NB4 (cell line): ENCODE measurements at regions not wholly inside any gene's neighbourhood (a gene's known extent, or its start where the extent isn't known, plus 50 kb on each side); places are given as distances from the start of the nearest gene placed in this dataset.
"Not testable (repeated sequence)": the region's sequence is repeated elsewhere in the genome, so short reads cannot be mapped to it uniquely, and the experiment has no call there.

Experiments used
- DNase-seq: peaks from one replicate; pipeline ENCODE4 v3.0.0; 2010; ENCODE audit warnings: low read depth
- H3K4me3 ChIP-seq: one replicate; pipeline ENCODE4 v1.5.1; 2011; ENCODE audit warnings: mild to moderate bottlenecking, low read depth, low read length, moderate library complexity
- CTCF ChIP-seq: IDR thresholded peaks from one replicate; pipeline ENCODE4 v1.5.1; 2012; ENCODE audit warnings: low read depth, low read length
- MAX ChIP-seq: IDR thresholded peaks from 2 replicates; pipeline ENCODE4 v1.6.1; 2011; ENCODE audit warnings: low read depth, low read length
- MYC ChIP-seq: IDR thresholded peaks from 2 replicates; pipeline ENCODE4 v1.6.1; 2011; ENCODE audit warnings: low read depth, low read length
- POLR2A ChIP-seq: IDR thresholded peaks from 2 replicates; pipeline ENCODE4 v1.6.1; 2011; ENCODE audit warnings: mild to moderate bottlenecking; ENCODE audit not compliant: insufficient read length; ENCODE audit errors: extremely low read depth

DNA sequence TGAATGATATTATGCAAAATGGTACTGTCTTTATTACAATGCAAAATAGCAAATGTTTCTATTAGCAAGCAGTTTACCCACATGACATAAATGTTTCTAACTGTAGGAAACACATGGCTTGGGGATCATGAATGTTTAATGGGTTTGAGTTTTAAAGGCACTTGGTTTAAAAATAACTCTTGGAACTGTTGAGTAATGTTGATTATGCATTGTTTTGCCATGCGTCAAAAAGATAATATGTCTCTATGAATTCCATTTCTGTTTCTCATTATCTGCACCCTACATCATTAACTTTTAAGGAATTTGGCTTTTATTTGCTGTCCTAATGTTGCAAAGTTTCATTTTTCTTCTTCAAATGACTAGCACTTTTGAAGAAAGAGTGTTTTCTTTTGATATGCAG lies 1355.5 kb downstream of the SUCLG1 start:
- H3K4me3 ChIP-seq = no peak overlapping the region
- TF ChIP-seq CTCF = no peak
- TF ChIP-seq MYC = no peak
- TF ChIP-seq MAX = no peak
- TF ChIP-seq POLR2A = no peak
- DNase-seq = no peak

- not testable (repeated sequence) for H3K4me3 ChIP-seq, DNase-seq
Observed at GRCh38 chr2:83089051-83089450, 1370.0 kb downstream of the SUCLG1 start.

DNA sequence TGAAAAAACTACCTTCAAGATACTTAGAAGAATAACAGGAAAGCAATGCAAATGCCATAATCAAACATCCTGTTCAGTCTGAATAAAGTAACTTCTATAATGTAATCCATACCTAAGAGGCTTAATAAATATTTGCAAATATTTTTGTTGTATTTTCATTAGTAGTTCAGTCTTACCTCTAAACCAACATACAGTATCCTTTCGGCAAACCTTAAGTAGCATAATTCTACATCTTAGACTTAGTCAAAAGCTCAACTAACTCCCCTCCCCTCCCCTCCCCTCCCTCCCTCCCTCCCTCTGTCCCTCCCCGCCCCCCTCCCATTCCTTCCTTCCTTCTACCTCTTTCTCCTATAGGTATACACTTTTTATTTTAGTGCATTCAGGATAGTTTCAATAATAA lies 1373.2 kb downstream of the SUCLG1 start:
- DNase-seq = no peak
- TF ChIP-seq MYC (no peak), MAX (no peak), CTCF (no peak), POLR2A (no peak)
- no peak overlapping the region for H3K4me3 ChIP-seq

DNA sequence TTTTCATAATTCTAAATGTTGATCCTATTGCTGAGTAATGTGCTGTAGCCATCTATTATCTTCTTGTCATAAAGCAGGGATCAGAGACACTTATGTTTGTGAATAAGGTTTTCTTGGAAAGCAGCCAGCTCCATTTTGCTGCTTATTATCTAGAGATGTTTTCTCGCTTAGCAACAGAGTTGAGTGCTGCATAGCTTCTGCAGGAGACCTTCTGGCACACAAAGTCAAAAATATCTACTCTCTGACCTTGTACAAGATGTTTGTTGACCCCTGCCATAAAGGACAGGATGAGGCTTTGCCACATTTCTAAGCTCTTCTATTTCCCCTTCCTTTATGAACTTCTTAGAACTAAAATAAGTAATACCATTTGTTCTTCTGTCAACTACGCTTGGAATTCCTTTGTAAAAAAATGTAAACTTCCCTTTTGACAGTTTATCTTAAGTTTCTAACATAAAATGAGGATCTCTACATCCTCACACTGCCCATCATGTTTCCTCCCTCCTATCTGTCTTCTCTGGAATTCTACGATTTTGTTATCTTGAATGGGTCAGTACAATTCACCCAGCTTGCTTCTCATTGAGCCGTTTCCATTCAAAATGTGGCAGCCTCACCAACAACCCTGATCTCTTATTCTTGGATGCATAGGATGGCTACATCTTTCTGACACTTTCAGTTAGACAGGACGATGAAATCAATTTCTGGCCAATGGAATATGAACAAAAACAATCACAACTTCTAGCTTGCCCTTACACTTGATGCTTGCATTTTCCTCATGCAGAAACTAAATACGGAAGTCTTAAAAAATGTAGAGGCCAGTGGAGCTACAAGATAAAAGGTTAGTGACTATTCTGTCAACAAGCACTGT lies 1377.0 kb downstream of the SUCLG1 start:
- TF ChIP-seq CTCF (no peak), MYC (no peak), MAX (no peak), POLR2A (no peak)
- DNase-seq = no peak

DNA sequence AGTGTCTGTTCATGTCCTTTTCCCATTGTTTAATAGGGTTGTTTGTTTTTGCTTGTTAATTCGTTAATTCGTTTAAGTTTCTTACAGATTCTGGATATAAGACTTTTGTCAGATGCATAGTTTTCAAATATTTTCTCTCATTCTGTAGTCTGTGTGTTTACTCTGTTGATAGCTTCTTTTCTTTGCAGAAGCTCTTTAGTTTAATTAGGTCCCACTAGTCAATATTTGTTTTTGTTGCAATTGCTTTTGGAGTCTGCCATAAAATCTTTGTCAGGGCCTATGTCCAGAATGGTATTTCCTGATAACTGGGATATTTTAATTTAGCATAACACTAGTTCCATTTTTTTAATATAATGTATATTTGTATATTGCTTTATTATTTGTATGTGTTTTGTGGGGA lies 1380.1 kb downstream of the SUCLG1 start:
- DNase-seq = no peak

More for the DNA sequence above, 1377.0 kb downstream of the SUCLG1 start:
- no peak overlapping the region for H3K4me3 ChIP-seq

More for the DNA sequence above, 1380.1 kb downstream of the SUCLG1 start:
- TF ChIP-seq POLR2A = no peak
- no peak for TF ChIP-seq MAX
- no peak for TF ChIP-seq CTCF
- no peak for TF ChIP-seq MYC
- H3K4me3 ChIP-seq = no peak overlapping the region
